Effector CD8-positive, alpha-beta T cell (primary cell): ENCODE measurements at regions not wholly inside any gene's neighbourhood (a gene's known extent, or its start where the extent isn't known, plus 50 kb on each side); places are given as distances from the start of the nearest gene placed in this dataset.
"Not testable (repeated sequence)": the region's sequence is repeated elsewhere in the genome, so short reads cannot be mapped to it uniquely, and the experiment has no call there.

ENCODE experiments used
- DNase-seq: peaks from one replicate; lab custom pipeline; 2025; lab: John Stamatoyannopoulos, UW

DNA sequence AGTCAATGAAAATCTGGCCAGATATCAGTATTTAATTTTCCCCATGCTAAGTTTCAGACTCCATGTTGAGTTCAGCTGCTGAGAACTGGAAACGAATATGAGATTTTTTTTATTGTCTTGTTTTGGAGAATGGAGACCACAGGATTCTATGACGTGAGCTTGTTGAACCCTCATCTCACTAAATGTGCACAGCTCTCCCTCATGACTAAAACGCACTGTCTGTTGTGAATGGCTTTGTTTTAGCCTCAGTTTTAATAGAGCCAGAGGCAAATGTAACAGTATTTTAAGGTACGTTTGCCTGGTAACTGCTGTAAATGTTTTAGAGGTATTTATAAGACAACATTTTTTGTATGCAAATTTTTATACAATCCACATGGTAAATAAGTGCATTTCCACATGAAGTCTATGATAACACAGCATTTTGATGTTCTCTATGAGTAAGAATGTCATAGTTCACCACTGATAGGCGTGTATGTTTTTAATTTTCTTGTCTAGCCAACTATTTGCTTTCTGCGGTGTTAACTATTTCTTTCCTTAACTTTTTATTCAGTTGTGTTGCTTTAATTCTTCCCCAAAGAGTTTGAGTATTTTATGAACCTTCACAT, 1159.3 kb upstream of the TENM3 start:
- DNase-seq, result no peak

DNA sequence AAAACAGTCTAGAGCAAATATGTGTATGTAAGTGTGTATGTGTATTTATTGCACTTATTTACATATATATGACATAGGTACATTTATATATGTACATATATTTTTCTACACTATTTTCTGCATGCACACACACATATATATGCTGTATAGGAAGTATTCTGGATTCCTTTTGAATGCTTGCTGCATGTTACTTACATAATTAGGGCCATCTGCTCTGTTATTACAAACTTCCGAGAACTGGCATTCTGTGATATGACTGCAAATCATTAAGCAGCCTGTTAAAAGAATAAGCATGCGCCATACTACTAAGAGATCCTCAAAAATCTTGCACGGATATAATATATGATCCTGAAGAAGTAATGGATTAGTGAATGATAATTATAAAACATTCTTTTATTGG, 1157.6 kb upstream of the TENM3 start:
- DNase-seq, result no peak

DNA sequence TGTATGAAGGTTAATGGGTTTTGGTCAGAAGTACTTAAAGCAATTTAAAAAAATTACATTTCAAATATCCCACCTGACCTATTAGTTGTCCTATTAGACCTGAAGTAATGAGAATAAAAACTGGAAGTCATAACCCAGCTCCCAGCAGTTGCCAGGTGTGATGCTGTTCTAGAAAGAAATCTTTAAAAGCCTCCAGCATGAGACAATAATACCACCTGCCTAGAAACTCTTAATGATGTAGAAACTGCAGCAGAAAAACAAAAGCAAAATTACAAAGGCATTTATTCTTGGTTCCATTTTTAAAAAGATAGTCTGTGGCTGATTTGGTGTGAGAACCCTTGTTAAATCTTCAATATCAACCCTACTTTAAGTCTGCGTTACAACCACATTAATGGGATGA, 1137.7 kb upstream of the TENM3 start:
- no peak for DNase-seq

- DNase-seq, result no peak
Observed at GRCh38 chr4:181106398-181106797, 1136.8 kb upstream of the TENM3 start.

GRCh38 chr4:181108237-181108636, 1135.0 kb upstream of the TENM3 start:
- DNase-seq, result no peak

GRCh38 chr4:181119186-181119585, 1124.0 kb upstream of the TENM3 start:
- DNase-seq, result no peak

- DNase-seq, result no peak
Observed at GRCh38 chr4:181121733-181122132, 1121.5 kb upstream of the TENM3 start.

DNA sequence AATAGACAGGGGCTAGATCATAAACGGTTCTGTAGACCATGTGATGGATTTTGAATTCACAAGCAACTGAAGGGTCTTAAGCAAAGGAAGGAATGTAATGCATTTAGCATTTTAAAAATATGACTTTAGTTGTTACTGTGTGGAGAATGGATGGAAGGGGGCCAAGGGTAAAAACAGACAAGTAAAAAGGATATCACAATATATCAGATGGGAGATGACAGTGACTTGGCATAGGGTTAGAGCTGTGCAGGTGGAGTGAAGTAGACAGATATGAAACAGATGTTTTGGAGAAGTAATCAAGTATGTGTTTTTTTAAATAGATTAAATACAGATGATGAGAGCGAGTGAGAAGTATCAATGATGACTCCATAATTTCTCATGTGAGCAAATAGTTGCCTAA, 1116.0 kb upstream of the TENM3 start:
- no peak for DNase-seq

- DNase-seq, result not testable (repeated sequence)
Observed at GRCh38 chr4:181130317-181130716, 1112.9 kb upstream of the TENM3 start.

GRCh38 chr4:181137351-181137750, 1105.9 kb upstream of the TENM3 start:
- DNase-seq, result no peak

GRCh38 chr4:181138116-181138515, 1105.1 kb upstream of the TENM3 start:
- no peak for DNase-seq

DNA sequence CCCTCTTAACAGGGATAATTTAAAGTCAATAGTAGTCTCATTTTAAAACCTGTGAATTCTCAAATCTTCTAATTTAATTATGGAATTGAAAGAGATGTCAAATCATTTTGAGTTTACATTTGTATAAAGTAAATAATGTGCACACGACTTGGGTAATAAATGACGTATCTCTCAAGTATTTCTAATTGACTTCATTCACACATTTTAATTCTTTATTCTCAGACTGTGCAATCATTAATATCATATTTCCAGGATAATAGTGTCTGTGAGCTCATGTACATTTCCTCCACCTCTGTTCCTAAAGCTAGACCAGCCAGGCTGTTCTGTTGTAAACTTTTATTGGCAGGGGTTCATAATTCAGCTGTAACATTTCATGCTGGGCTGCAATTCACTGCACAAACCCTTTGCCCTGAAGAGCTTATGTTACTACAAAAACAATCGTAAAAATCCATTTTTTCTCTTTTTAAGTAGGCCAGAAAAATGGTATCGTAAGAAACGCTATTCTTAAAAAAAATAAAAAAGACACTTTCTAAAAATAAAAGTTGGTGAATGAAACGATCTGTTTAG, 1103.1 kb upstream of the TENM3 start:
- no peak for DNase-seq

GRCh38 chr4:181143250-181143854, 1099.8 kb upstream of the TENM3 start:
- DNase-seq, result peak; percentile 47

GRCh38 chr4:181146051-181146450, 1097.2 kb upstream of the TENM3 start:
- DNase-seq, result no peak

DNA sequence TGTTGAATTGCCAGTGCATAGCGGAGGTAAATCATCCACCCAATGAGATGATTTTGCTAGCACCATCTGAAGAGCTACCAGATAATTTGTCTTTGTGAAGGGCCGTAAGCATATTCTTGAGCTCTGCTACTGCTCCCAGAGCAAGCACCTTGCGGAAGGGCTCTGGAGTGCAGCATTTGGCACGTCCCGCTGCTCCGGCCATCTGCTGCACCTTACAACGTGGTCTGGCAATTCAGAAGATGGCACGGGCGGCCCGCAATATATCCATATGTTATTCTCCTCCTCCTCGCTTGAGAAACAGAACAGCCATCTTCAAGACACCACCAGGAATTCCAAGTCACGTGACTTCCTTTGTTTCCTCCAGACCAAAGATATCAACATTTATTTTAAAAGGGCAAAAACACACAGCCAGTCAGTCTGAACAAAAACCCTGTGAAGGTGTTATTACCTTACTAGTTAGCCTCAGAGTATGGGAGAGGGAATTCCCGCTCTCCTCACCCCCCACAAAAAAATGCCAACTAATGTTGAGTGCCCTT, 1095.7 kb upstream of the TENM3 start:
- no peak for DNase-seq

DNA sequence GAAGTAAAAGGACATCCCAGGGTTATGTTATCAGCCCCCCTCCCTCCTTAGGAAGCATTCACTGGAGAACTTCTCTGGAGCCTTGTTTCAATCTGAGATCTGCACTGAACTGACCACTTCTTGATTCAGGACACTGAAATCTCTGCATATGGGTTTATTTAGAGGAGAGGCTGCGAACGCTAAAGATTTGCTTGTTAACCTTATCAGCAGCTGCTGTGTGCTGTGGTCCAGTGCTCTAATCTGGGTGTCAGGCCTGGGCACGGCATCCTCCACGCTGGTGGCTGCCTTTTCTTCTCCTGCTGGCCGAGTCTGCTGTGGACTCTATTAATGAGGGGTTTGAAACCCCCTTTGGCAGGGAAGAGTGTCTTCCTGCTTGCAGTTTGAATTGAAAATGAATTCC, 1094.7 kb upstream of the TENM3 start:
- DNase-seq, result no peak

DNA sequence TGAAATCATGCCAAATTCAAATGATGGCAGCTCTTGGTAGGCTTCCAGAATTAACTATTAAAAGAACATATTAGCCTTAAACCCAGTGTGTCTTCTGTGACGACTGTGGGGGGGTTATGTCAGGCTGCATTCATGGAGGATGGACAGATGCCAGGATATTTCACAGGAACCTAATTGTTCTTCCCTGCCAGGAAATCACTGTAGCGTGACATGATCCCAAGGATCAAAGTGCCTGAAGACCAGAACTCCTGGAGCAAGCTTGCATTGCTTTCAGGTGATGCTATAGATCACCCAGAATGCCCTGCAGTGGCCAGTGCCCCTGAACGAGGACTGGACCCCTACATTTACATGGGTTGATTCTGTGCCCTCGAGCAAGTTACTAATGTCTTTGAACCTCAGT, 1093.0 kb upstream of the TENM3 start:
- DNase-seq, result no peak

GRCh38 chr4:181151856-181152255, 1091.3 kb upstream of the TENM3 start:
- DNase-seq, result no peak

GRCh38 chr4:181157647-181158046, 1085.6 kb upstream of the TENM3 start:
- DNase-seq, result no peak

GRCh38 chr4:181158971-181159370, 1084.2 kb upstream of the TENM3 start:
- no peak for DNase-seq

DNA sequence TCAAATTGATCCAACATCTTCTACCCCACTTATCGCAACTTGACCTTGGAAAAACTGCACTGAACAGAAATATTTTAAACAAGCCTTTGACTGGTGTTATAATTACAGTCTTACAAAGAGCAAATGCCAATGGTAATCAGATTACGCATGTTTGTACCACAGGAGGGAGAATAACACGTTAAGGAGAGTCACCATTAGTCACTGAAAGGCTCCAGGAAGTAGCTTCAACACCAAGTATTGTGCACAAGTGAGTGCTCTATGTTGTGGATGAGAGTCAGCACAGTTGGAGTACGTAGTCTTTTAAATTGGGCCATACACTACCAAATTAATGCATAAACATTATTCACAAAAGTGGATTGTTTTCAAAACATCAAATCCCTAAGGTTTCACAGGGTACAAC, 1081.5 kb upstream of the TENM3 start:
- no peak for DNase-seq

DNA sequence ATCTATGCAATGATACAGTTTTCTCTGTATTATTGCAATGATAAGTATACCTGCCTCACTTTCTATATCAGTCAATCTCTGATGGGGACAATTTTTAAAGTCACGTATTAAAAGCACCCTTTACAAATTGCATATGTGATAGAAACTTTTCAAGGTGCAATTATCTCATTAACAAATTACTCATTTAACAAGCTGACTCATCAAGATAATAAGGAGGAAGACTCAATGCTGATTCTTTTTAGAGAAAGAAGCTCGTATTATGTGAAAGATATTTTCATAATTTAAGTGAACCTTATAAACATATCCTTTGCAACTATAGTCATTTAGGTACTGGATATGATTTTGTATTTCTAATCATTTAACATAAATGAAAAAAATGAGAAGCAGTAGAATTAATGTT, 1080.9 kb upstream of the TENM3 start:
- DNase-seq, result no peak

- DNase-seq, result no peak
Observed at GRCh38 chr4:181162676-181163075, 1080.5 kb upstream of the TENM3 start.
